Esophagus squamous epithelium (tissue), 4 donors: ENCODE measurements at regions not wholly inside any gene's neighbourhood (a gene's known extent, or its start where the extent isn't known, plus 50 kb on each side); places are given as distances from the start of the nearest gene placed in this dataset.

Experiments used
- CTCF ChIP-seq, 6 experiments: fragments of 450-650 bp in 4 of 6; fragments of 200-600 bp in 2 of 6; sonication (generic) in 2 of 6; IDR thresholded peaks; one replicate each; pipeline ENCODE4 v1.5.1; 2016 to 2019; ENCODE audit warnings: antibody characterized with exemption in 6 of 6, mild to moderate bottlenecking in 4 of 6, moderate library complexity in 4 of 6
- POLR2A ChIP-seq, 4 donors: fragments of 450-650 bp; IDR thresholded peaks; one replicate each; pipeline ENCODE4 v1.6.1; 2017; ENCODE audit warnings: antibody characterized with exemption in 4 of 4, mild to moderate bottlenecking in 4 of 4, moderate library complexity in 3 of 4

DNA sequence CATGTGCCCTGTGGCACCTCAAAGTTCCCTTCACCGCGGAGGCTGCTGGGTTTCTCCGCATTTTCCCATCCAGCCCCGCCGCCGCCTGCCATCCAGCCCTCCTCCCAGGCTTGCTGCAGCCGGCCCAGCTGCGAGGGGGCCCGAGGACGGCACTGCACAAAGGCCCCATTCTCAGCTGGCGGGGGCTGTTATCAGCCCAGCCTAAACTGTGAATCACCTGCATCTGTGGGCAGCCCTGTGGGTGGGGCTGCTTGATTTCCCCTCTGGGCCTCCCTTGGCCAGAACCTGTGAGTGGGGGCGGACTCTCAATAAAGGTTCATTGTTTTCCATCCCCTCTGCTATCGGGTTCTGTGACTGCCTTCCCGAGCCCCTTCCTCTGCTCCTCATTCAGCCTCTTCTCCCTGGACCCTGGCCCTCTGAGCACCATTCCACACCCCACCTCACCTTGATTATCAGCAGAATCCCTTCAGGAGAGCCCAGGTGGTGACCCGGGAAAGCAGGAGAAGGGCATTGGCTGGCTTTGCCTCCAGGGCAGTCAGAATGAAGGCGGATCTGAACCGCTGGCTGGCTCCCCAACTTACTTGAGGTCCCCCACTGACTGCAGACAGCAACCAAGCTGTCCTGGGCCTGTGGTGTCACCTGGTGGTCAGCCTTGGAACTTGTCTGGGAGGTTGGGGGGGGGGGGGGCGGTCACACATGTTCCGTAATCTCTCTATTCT lies 204.5 kb downstream of the ZFP36L2 start:
- TF ChIP-seq CTCF (IDR thresholded peaks at IDR 0.05) (peak in 4 of 6 experiments; percentile 18 to 77 (median 42)), POLR2A (IDR thresholded peaks at IDR 0.05) (no peak)
